ENCODE measurements at regions not wholly inside any gene's neighbourhood (a gene's known extent, or its start where the extent isn't known, plus 50 kb on each side); places are given as distances from the start of the nearest gene placed in this dataset.

GRCh38 chr10:108385963-108386362 lies 1221.5 kb upstream of the SORCS1 start:
- DNase-seq = no peak
- no peaks in the 10 kb centered on the region for H3K4me1 Mint-ChIP-seq
- peaks cover 5% of the 10 kb centered on the region for H3K9me3 Mint-ChIP-seq
- no peaks in the 10 kb centered on the region for H3K27me3 Mint-ChIP-seq
- H3K27ac Mint-ChIP-seq = no peak overlapping the region
- H3K36me3 Mint-ChIP-seq = no peaks in the 10 kb centered on the region
- CTCF ChIA-PET = no interaction called here
- H3K4me3 Mint-ChIP-seq = no peak overlapping the region

- H3K4me3 Mint-ChIP-seq = no peak overlapping the region
- no peaks in the 10 kb centered on the region for H3K4me1 Mint-ChIP-seq
- CTCF ChIA-PET = no interaction called here
- DNase-seq = no peak
- no peaks in the 10 kb centered on the region for H3K36me3 Mint-ChIP-seq
- H3K9me3 Mint-ChIP-seq = peaks cover 9% of the 10 kb centered on the region
- H3K27me3 Mint-ChIP-seq = no peaks in the 10 kb centered on the region
- no peak overlapping the region for H3K27ac Mint-ChIP-seq
Measured at GRCh38 chr10:108384378-108384777, 1219.9 kb upstream of the SORCS1 start.

GRCh38 chr10:108378779-108379178 lies 1214.3 kb upstream of the SORCS1 start:
- no peaks in the 10 kb centered on the region for H3K27me3 Mint-ChIP-seq
- no peaks in the 10 kb centered on the region for H3K4me1 Mint-ChIP-seq
- no peak for DNase-seq
- H3K27ac Mint-ChIP-seq = no peak overlapping the region
- H3K4me3 Mint-ChIP-seq = no peak overlapping the region
- H3K9me3 Mint-ChIP-seq = peaks cover 7% of the 10 kb centered on the region
- H3K36me3 Mint-ChIP-seq = no peaks in the 10 kb centered on the region
- CTCF ChIA-PET = no interaction called here

- no peaks in the 10 kb centered on the region for H3K4me1 Mint-ChIP-seq
- no peak overlapping the region for H3K27ac Mint-ChIP-seq
- CTCF ChIA-PET = no interaction called here
- no peak overlapping the region for H3K4me3 Mint-ChIP-seq
- peaks cover 13% of the 10 kb centered on the region for H3K9me3 Mint-ChIP-seq
- DNase-seq = no peak
- H3K27me3 Mint-ChIP-seq = no peaks in the 10 kb centered on the region
- no peaks in the 10 kb centered on the region for H3K36me3 Mint-ChIP-seq
Measured at GRCh38 chr10:108375691-108376090, 1211.2 kb upstream of the SORCS1 start.

GRCh38 chr10:108374991-108375390 lies 1210.5 kb upstream of the SORCS1 start:
- no peak overlapping the region for H3K4me3 Mint-ChIP-seq
- no peaks in the 10 kb centered on the region for H3K27me3 Mint-ChIP-seq
- DNase-seq = no peak
- peaks cover 10% of the 10 kb centered on the region for H3K9me3 Mint-ChIP-seq
- no peaks in the 10 kb centered on the region for H3K36me3 Mint-ChIP-seq
- CTCF ChIA-PET = no interaction called here
- no peaks in the 10 kb centered on the region for H3K4me1 Mint-ChIP-seq
- H3K27ac Mint-ChIP-seq = no peak overlapping the region

- no peaks in the 10 kb centered on the region for H3K27me3 Mint-ChIP-seq
- DNase-seq = no peak
- CTCF ChIA-PET = no interaction called here
- no peaks in the 10 kb centered on the region for H3K4me1 Mint-ChIP-seq
- H3K9me3 Mint-ChIP-seq = peaks cover 8% of the 10 kb centered on the region
- H3K36me3 Mint-ChIP-seq = no peaks in the 10 kb centered on the region
- H3K27ac Mint-ChIP-seq = no peak overlapping the region
- H3K4me3 Mint-ChIP-seq = no peak overlapping the region
Measured at GRCh38 chr10:108365541-108365940, 1201.0 kb upstream of the SORCS1 start.

- H3K9me3 Mint-ChIP-seq = peaks cover 10% of the 10 kb centered on the region
- H3K4me3 Mint-ChIP-seq = no peak overlapping the region
- H3K27me3 Mint-ChIP-seq = no peaks in the 10 kb centered on the region
- H3K36me3 Mint-ChIP-seq = no peaks in the 10 kb centered on the region
- DNase-seq = no peak
- CTCF ChIA-PET = no interaction called here
- no peak overlapping the region for H3K27ac Mint-ChIP-seq
- no peaks in the 10 kb centered on the region for H3K4me1 Mint-ChIP-seq
Measured at GRCh38 chr10:108363576-108363975, 1199.1 kb upstream of the SORCS1 start.

- CTCF ChIA-PET = no interaction called here
- H3K36me3 Mint-ChIP-seq = no peaks in the 10 kb centered on the region
- no peak overlapping the region for H3K4me3 Mint-ChIP-seq
- no peak overlapping the region for H3K27ac Mint-ChIP-seq
- H3K27me3 Mint-ChIP-seq = no peaks in the 10 kb centered on the region
- no peaks in the 10 kb centered on the region for H3K4me1 Mint-ChIP-seq
- DNase-seq = no peak
- H3K9me3 Mint-ChIP-seq = peaks cover 8% of the 10 kb centered on the region
Measured at GRCh38 chr10:108362961-108363360, 1198.5 kb upstream of the SORCS1 start.

GRCh38 chr10:108362296-108362695 lies 1197.8 kb upstream of the SORCS1 start:
- Mint-ChIP-seq H3K27ac (no peak overlapping the region), H3K4me3 (no peak overlapping the region), H3K9me3 (peaks cover 9% of the 10 kb centered on the region), H3K36me3 (no peaks in the 10 kb centered on the region), H3K4me1 (no peaks in the 10 kb centered on the region), H3K27me3 (no peaks in the 10 kb centered on the region)
- CTCF ChIA-PET = no interaction called here
- no peak for DNase-seq

- Mint-ChIP-seq H3K27ac (no peak overlapping the region), H3K9me3 (peaks cover 16% of the 10 kb centered on the region)
- CTCF ChIA-PET = interaction anchor here (0.5 kb wide), 1 partner anchor 1648 kb away, joined by 3 read pairs; no protein-coding TSS in a partner anchor
Measured at GRCh38 chr10:108360187-108360586, 1195.7 kb upstream of the SORCS1 start.

GRCh38 chr10:108358912-108359311 lies 1194.4 kb upstream of the SORCS1 start:
- no peaks in the 10 kb centered on the region for H3K27me3 Mint-ChIP-seq
- H3K27ac Mint-ChIP-seq = no peak overlapping the region
- no peaks in the 10 kb centered on the region for H3K36me3 Mint-ChIP-seq
- peaks cover 12% of the 10 kb centered on the region for H3K9me3 Mint-ChIP-seq
- no peak for DNase-seq
- no peak overlapping the region for H3K4me3 Mint-ChIP-seq
- CTCF ChIA-PET = no interaction called here
- no peaks in the 10 kb centered on the region for H3K4me1 Mint-ChIP-seq

More at GRCh38 chr10:108360187-108360586, 1195.7 kb upstream of the SORCS1 start:
- H3K4me3 Mint-ChIP-seq = no peak overlapping the region
- no peaks in the 10 kb centered on the region for H3K4me1 Mint-ChIP-seq
- no peak for DNase-seq
- no peaks in the 10 kb centered on the region for H3K36me3 Mint-ChIP-seq
- no peaks in the 10 kb centered on the region for H3K27me3 Mint-ChIP-seq

GRCh38 chr10:108352771-108353170 lies 1188.3 kb upstream of the SORCS1 start:
- peaks cover 15% of the 10 kb centered on the region for H3K9me3 Mint-ChIP-seq
- no peaks in the 10 kb centered on the region for H3K36me3 Mint-ChIP-seq
- no peaks in the 10 kb centered on the region for H3K4me1 Mint-ChIP-seq
- H3K4me3 Mint-ChIP-seq = no peak overlapping the region
- no peak for DNase-seq
- CTCF ChIA-PET = no interaction called here
- H3K27ac Mint-ChIP-seq = no peak overlapping the region
- H3K27me3 Mint-ChIP-seq = no peaks in the 10 kb centered on the region

- Mint-ChIP-seq H3K4me1 (no peaks in the 10 kb centered on the region), H3K4me3 (no peak overlapping the region), H3K27ac (no peak overlapping the region), H3K9me3 (peaks cover 6% of the 10 kb centered on the region), H3K36me3 (no peaks in the 10 kb centered on the region), H3K27me3 (no peaks in the 10 kb centered on the region)
- DNase-seq = no peak
- CTCF ChIA-PET = no interaction called here
Measured at GRCh38 chr10:108348215-108348614, 1183.7 kb upstream of the SORCS1 start.

- CTCF ChIA-PET = no interaction called here
- Mint-ChIP-seq H3K4me3 (no peak overlapping the region), H3K36me3 (no peaks in the 10 kb centered on the region), H3K27ac (no peak overlapping the region), H3K9me3 (peaks cover 6% of the 10 kb centered on the region), H3K27me3 (no peaks in the 10 kb centered on the region), H3K4me1 (no peaks in the 10 kb centered on the region)
- DNase-seq = no peak
Measured at GRCh38 chr10:108346066-108346465, 1181.6 kb upstream of the SORCS1 start.

- H3K36me3 Mint-ChIP-seq = no peaks in the 10 kb centered on the region
- DNase-seq = no peak
- H3K4me1 Mint-ChIP-seq = no peaks in the 10 kb centered on the region
- no peak overlapping the region for H3K4me3 Mint-ChIP-seq
- no peaks in the 10 kb centered on the region for H3K27me3 Mint-ChIP-seq
- H3K27ac Mint-ChIP-seq = no peak overlapping the region
- H3K9me3 Mint-ChIP-seq = peaks cover 11% of the 10 kb centered on the region
- CTCF ChIA-PET = no interaction called here
Measured at GRCh38 chr10:108338146-108338545, 1173.6 kb upstream of the SORCS1 start.

GRCh38 chr10:108336836-108337235 lies 1172.3 kb upstream of the SORCS1 start:
- Mint-ChIP-seq H3K27ac (no peak overlapping the region), H3K4me3 (no peak overlapping the region), H3K4me1 (no peaks in the 10 kb centered on the region), H3K9me3 (peaks cover 11% of the 10 kb centered on the region), H3K27me3 (no peaks in the 10 kb centered on the region), H3K36me3 (no peaks in the 10 kb centered on the region)
- CTCF ChIA-PET = interaction anchor here (0.7 kb wide), 1 partner anchor 1345 kb away, joined by 3 read pairs; no protein-coding TSS in a partner anchor
- DNase-seq = no peak
